ENCODE measurements at regions not wholly inside any gene's neighbourhood (a gene's known extent, or its start where the extent isn't known, plus 50 kb on each side); places are given as distances from the start of the nearest gene placed in this dataset.

DNA sequence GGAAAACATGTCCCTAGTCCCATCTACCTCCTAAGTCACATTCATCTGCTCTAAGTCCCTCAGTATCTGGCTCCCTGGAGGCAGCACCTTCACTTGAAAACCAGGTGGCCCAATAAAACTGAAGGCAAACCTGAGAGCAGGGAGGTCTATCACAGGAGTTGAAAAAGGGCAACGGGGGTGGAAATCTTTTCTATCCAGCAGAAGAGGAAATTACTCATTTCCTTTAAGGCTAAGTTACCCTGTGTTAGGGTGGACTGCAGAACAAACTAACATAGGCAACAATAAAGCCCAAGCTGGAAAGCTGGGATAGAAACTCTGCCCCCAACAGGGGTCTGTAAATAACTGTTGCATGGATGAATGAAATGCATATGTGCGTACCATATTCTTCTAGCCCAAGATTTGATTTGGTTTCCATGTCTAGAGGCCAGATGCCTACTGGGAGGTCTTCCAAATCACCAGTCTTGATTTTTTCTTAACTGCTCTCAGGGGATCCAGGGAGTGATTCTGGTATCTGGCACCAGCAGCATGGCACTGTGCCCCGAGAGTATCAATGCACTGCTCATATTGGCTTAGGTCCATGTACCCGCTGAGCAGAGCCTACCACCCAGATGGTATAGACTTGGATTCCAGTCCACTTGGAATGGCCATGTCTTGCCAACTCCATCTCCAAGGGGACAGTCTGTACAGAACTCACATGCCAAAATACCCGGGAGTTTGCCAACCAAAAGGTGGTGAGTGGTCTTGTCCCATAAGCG, 350.0 kb upstream of the NCAM1 start:
- Histone ChIP-seq H3K27me3 (no peaks in the 10 kb centered on the region), H3K27ac (no peak overlapping the region), H3K9me3 (no peaks in the 10 kb centered on the region), H3K4me1 (peaks cover 0 to 15% (median 7%) of the 10 kb centered on the region in 4 donors), H3K36me3 (no peaks in the 10 kb centered on the region), H3K4me3 (no peak overlapping the region)
- DNase-seq = no peak
- in situ Hi-C loops (cut with MboI; ENCODE audit: low pct_ligation_motif_present in 1 of 4, low pct_unique_long_range_greater_than_20kb in 1 of 4, low sequenced_read_pairs in 3 of 4) = no loop called here
- WGBS, 2 donors (ENCODE audit: low coverage in 1 of 2) = 60 to 82% methylated on average over 1 to 6 of the region's 6 CpGs
- no peak for TF ChIP-seq POLR2A (IDR thresholded peaks at IDR 0.05)
- no peak for TF ChIP-seq POLR2AphosphoS5 (IDR thresholded peaks at IDR 0.05)
- no peak for TF ChIP-seq EP300 (IDR thresholded peaks at IDR 0.05; ENCODE audit: low read depth)
- TF ChIP-seq CTCF (IDR thresholded peaks at IDR 0.05) = no peak
- intact Hi-C loops (cut with DNase I; ENCODE audit: low total_unique reads) = no loop called here

GRCh38 chr11:112611771-112612170, 349.4 kb upstream of the NCAM1 start:
- H3K27ac ChIP-seq = no peak overlapping the region
- WGBS, 2 donors (ENCODE audit: low coverage in 1 of 2) = 73 to 81% methylated on average over 7 of the region's 7 CpGs
- peaks cover 0 to 15% (median 7%) of the 10 kb centered on the region in 4 donors for H3K4me1 ChIP-seq
- no peak for DNase-seq
- H3K36me3 ChIP-seq = no peaks in the 10 kb centered on the region
- in situ Hi-C loops (cut with MboI; ENCODE audit: low pct_ligation_motif_present in 1 of 4, low pct_unique_long_range_greater_than_20kb in 1 of 4, low sequenced_read_pairs in 3 of 4) = no loop called here
- no peak overlapping the region for H3K4me3 ChIP-seq
- TF ChIP-seq CTCF (IDR thresholded peaks at IDR 0.05) (no peak), POLR2A (IDR thresholded peaks at IDR 0.05) (no peak), POLR2AphosphoS5 (IDR thresholded peaks at IDR 0.05) (no peak), EP300 (IDR thresholded peaks at IDR 0.05; ENCODE audit: low read depth) (no peak)
- intact Hi-C loops (cut with DNase I; ENCODE audit: low total_unique reads) = no loop called here
- H3K27me3 ChIP-seq = no peaks in the 10 kb centered on the region
- no peaks in the 10 kb centered on the region for H3K9me3 ChIP-seq

DNA sequence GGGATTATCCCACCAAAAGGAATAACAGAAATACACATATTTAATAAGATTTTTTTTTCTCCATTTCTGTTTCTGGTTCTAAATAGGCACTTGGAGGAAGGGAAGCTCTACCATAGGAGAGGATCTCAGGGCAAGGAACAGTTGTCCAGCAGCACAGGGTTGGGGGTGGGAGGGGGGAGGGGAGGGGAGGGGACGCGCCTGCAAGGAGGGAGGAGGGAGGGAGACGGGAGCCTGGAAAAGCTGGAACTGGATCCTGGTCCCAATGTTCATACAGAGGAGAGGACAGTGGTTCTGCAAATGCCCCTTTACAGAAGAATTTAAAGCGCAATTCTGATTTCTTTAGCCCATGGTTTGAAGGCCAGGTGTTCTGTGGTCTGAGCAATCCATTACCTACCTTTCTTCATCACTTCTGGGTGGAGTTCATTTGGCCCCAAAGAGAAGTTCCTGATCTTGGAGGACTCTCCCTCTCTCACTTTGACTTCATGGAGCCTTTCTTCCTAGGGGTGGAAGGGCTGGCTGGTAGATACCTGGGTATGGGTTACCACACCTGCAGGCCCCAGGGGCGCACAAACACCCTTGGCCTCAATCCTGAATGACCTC, 348.9 kb upstream of the NCAM1 start:
- TF ChIP-seq EP300 (IDR thresholded peaks at IDR 0.05; ENCODE audit: low read depth) (no peak), POLR2AphosphoS5 (IDR thresholded peaks at IDR 0.05) (no peak), CTCF (IDR thresholded peaks at IDR 0.05) (no peak), POLR2A (IDR thresholded peaks at IDR 0.05) (no peak)
- DNase-seq = no peak
- Histone ChIP-seq H3K27ac (no peak overlapping the region), H3K4me1 (peaks cover 0 to 15% (median 7%) of the 10 kb centered on the region in 4 donors), H3K9me3 (no peaks in the 10 kb centered on the region), H3K36me3 (no peaks in the 10 kb centered on the region), H3K27me3 (no peaks in the 10 kb centered on the region), H3K4me3 (no peak overlapping the region)
- intact Hi-C loops (cut with DNase I; ENCODE audit: low total_unique reads) = no loop called here
- WGBS, 2 donors (ENCODE audit: low coverage in 1 of 2) = 71% methylated on average over 5 of the region's 5 CpGs; no CpG with 5 or more reads in 1 of the 2 donors
- in situ Hi-C loops (cut with MboI; ENCODE audit: low pct_ligation_motif_present in 1 of 4, low pct_unique_long_range_greater_than_20kb in 1 of 4, low sequenced_read_pairs in 3 of 4) = no loop called here

GRCh38 chr11:112613051-112613972, 347.9 kb upstream of the NCAM1 start:
- DNase-seq = no peak
- Histone ChIP-seq H3K4me3 (no peak overlapping the region), H3K9me3 (no peaks in the 10 kb centered on the region), H3K27ac (no peak overlapping the region), H3K36me3 (no peaks in the 10 kb centered on the region), H3K4me1 (peaks cover 0 to 15% (median 7%) of the 10 kb centered on the region in 4 donors), H3K27me3 (no peaks in the 10 kb centered on the region)
- 31 to 62% methylated on average over 7 to 8 of the region's 8 CpGs for WGBS, 2 donors (ENCODE audit: low coverage in 1 of 2)
- TF ChIP-seq CTCF (IDR thresholded peaks at IDR 0.05) (no peak), EP300 (IDR thresholded peaks at IDR 0.05; ENCODE audit: low read depth) (no peak), POLR2A (IDR thresholded peaks at IDR 0.05) (no peak), POLR2AphosphoS5 (IDR thresholded peaks at IDR 0.05) (no peak)
- intact Hi-C loops (cut with DNase I; ENCODE audit: low total_unique reads) (no loop called here), in situ Hi-C loops (cut with MboI; ENCODE audit: low pct_ligation_motif_present in 1 of 4, low pct_unique_long_range_greater_than_20kb in 1 of 4, low sequenced_read_pairs in 3 of 4) (no loop called here)

Measured in transverse colon (tissue), 4 donors.